ENCODE measurements at regions not wholly inside any gene's neighbourhood (a gene's known extent, or its start where the extent isn't known, plus 50 kb on each side); places are given as distances from the start of the nearest gene placed in this dataset.

DNA sequence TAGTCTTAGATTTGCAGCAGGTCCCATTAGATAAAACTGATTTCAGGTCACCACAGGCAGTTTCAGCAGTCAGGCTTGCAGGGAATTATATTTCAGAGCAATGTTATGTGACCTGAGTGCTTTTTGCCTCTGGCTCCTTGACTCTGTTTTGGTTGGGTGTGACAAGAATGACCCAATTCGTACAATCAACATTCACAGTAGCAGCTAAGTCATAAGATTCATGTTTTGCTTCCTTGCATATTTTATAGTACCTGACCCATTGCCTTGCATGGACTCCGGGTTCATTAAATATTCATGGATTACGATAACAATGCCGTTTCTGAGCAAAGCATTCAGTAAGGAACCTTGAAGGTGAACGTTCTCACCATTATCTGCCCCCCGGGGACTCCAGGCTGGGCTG, 152.0 kb upstream of the CST7 start:
- TF ChIP-seq, protein P1, sequence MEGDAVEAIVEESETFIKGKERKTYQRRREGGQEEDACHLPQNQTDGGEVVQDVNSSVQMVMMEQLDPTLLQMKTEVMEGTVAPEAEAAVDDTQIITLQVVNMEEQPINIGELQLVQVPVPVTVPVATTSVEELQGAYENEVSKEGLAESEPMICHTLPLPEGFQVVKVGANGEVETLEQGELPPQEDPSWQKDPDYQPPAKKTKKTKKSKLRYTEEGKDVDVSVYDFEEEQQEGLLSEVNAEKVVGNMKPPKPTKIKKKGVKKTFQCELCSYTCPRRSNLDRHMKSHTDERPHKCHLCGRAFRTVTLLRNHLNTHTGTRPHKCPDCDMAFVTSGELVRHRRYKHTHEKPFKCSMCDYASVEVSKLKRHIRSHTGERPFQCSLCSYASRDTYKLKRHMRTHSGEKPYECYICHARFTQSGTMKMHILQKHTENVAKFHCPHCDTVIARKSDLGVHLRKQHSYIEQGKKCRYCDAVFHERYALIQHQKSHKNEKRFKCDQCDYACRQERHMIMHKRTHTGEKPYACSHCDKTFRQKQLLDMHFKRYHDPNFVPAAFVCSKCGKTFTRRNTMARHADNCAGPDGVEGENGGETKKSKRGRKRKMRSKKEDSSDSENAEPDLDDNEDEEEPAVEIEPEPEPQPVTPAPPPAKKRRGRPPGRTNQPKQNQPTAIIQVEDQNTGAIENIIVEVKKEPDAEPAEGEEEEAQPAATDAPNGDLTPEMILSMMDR (conservative IDR thresholded peaks at IDR 0.05; ENCODE audit: low read depth, low read length): no peak
- no peak for TF ChIP-seq MXI1 (IDR thresholded peaks at IDR 0.05; ENCODE audit: borderline replicate concordance, low read depth, low read length)
- TF ChIP-seq RCOR1 (IDR thresholded peaks at IDR 0.05; ENCODE audit: insufficient replicate concordance, low read length): no peak
- no peak for TF ChIP-seq POLR2A (IDR thresholded peaks at IDR 0.05; ENCODE audit: low read depth, low read length)
- TF ChIP-seq FOS (IDR thresholded peaks at IDR 0.05; ENCODE audit: low read depth, low read length): no peak
- no peak for TF ChIP-seq RAD21 (IDR thresholded peaks at IDR 0.05; ENCODE audit: low read length)
- no peak for TF ChIP-seq MAFK (IDR thresholded peaks at IDR 0.05; ENCODE audit: low read depth, low read length)
- TF ChIP-seq CEBPB (IDR thresholded peaks at IDR 0.05; ENCODE audit: low read depth, low read length): no peak
- TF ChIP-seq, protein P2, sequence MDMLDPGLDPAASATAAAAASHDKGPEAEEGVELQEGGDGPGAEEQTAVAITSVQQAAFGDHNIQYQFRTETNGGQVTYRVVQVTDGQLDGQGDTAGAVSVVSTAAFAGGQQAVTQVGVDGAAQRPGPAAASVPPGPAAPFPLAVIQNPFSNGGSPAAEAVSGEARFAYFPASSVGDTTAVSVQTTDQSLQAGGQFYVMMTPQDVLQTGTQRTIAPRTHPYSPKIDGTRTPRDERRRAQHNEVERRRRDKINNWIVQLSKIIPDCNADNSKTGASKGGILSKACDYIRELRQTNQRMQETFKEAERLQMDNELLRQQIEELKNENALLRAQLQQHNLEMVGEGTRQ (IDR thresholded peaks at IDR 0.05; ENCODE audit: low read depth, low read length): no peak
- TF ChIP-seq MAZ (IDR thresholded peaks at IDR 0.05; ENCODE audit: borderline replicate concordance, low read depth, low read length): no peak
- no peak for TF ChIP-seq NFE2L2 (IDR thresholded peaks at IDR 0.05; ENCODE audit: low read depth, low read length)
- TF ChIP-seq CHD1 (IDR thresholded peaks at IDR 0.05; ENCODE audit: low read depth, low read length): no peak
